RWPE2 (cell line): ENCODE measurements at regions not wholly inside any gene's neighbourhood (a gene's known extent, or its start where the extent isn't known, plus 50 kb on each side); places are given as distances from the start of the nearest gene placed in this dataset.

Experiments used
- ATAC-seq: fragments of 200-7000 bp; cut with Tn5 transposase; 3 replicates; pipeline ENCODE4 v1.9.1; 2021; ENCODE audit warnings: low read depth
- DNase-seq: peaks from one replicate; pipeline ENCODE4 v3.0.0-alpha.2; 2020; ENCODE audit warnings: low spot score
- H3K27ac ChIP-seq: fragments of 450-650 bp; 2 replicates; pipeline ENCODE4 v1.5.1; 2017; ENCODE audit warnings: mild to moderate bottlenecking; ENCODE audit not compliant: poor library complexity, severe bottlenecking
- H3K27me3 ChIP-seq: fragments of 250-450 bp; sonication (Bioruptor Pico); 2 replicates; pipeline ENCODE4 v1.5.1; 2021; ENCODE audit warnings: mild to moderate bottlenecking, moderate library complexity; ENCODE audit not compliant: insufficient read depth, poor library complexity, severe bottlenecking
- H3K36me3 ChIP-seq: fragments of 250-450 bp; sonication (Bioruptor Pico); 2 replicates; pipeline ENCODE4 v1.5.1; 2020; ENCODE audit warnings: low read depth, mild to moderate bottlenecking, moderate library complexity
- H3K4me1 ChIP-seq: fragments of 250-450 bp; sonication (Bioruptor Pico); 2 replicates; pipeline ENCODE4 v1.5.1; 2021; ENCODE audit warnings: mild to moderate bottlenecking, moderate library complexity; ENCODE audit not compliant: insufficient read depth, poor library complexity, severe bottlenecking
- H3K4me3 ChIP-seq: fragments of 250-450 bp; sonication (Bioruptor Pico); 2 replicates; pipeline ENCODE4 v1.5.1; 2021; ENCODE audit warnings: mild to moderate bottlenecking, moderate library complexity; ENCODE audit not compliant: severe bottlenecking
- H3K9me3 ChIP-seq: fragments of 250-450 bp; sonication (Bioruptor Pico); 2 replicates; pipeline ENCODE4 v1.5.1; 2021; ENCODE audit warnings: mild to moderate bottlenecking, moderate library complexity; ENCODE audit not compliant: severe bottlenecking
- CTCF ChIP-seq: fragments of 450-650 bp; IDR thresholded peaks from one replicate; pipeline ENCODE4 v1.5.1; 2017; ENCODE audit warnings: mild to moderate bottlenecking, moderate library complexity; ENCODE audit not compliant: poor library complexity, severe bottlenecking

DNA sequence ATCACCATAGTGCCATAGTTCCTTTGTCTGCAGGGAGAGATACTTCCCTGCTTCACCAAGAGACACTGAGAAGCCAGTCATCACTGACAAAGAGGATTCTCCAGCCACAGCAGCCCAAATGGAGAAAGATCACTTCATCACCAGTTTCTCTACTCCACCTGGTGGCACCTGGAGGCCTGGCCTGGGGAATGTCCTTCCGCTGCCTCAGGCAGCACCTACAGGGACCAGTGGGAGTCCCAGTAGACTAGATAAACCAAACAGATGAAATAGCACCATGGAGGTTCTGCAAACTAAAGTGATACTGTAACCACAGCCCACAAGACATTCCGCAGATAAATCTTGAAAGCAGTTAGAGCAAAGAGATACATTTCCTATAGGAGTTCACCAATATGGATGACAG lies 266.5 kb downstream of the C6orf118 start:
- no peaks in the 10 kb centered on the region for H3K36me3 ChIP-seq
- H3K9me3 ChIP-seq, result peaks cover 3% of the 10 kb centered on the region
- H3K4me1 ChIP-seq, result no peaks in the 10 kb centered on the region
- no peaks in the 10 kb centered on the region for H3K27me3 ChIP-seq
- DNase-seq (no peak), ATAC-seq (no peak)
- TF ChIP-seq CTCF, result no peak
- H3K27ac ChIP-seq, result no peak overlapping the region
- no peak overlapping the region for H3K4me3 ChIP-seq

DNA sequence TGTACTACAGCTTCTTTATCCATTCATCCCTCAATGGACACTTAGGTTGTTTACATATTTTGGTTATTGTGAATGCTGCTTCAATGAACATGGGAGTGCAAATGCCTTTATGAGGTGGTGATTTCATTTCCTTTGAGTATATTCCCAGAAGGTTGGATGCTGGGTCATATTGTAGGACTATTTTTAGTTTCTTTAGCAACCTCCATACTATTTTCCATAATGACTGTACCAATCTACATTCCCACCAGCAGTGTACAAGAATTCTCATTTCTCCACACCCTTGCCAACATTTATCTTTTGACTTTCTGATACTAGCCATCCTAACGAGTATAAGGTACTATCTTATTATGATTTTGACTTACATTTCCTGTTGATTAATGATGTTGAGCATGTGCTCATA lies 269.0 kb downstream of the C6orf118 start:
- no peaks in the 10 kb centered on the region for H3K36me3 ChIP-seq

GRCh38 chr6:165034271-165034741 lies 275.1 kb downstream of the C6orf118 start:
- no peak for TF ChIP-seq CTCF
- H3K27ac ChIP-seq, result no peak overlapping the region
- ATAC-seq (no peak), DNase-seq (no peak)
- H3K36me3 ChIP-seq, result no peaks in the 10 kb centered on the region
- H3K4me3 ChIP-seq, result no peak overlapping the region
- no peaks in the 10 kb centered on the region for H3K9me3 ChIP-seq
- no peaks in the 10 kb centered on the region for H3K27me3 ChIP-seq
- H3K4me1 ChIP-seq, result no peaks in the 10 kb centered on the region

More for the DNA sequence above, 269.0 kb downstream of the C6orf118 start:
- DNase-seq (no peak), ATAC-seq (no peak)
- TF ChIP-seq CTCF, result no peak
- no peak overlapping the region for H3K4me3 ChIP-seq
- H3K4me1 ChIP-seq, result no peaks in the 10 kb centered on the region
- H3K27me3 ChIP-seq, result no peaks in the 10 kb centered on the region
- H3K27ac ChIP-seq, result no peak overlapping the region
- no peaks in the 10 kb centered on the region for H3K9me3 ChIP-seq

GRCh38 chr6:165031502-165031901 lies 277.9 kb downstream of the C6orf118 start:
- DNase-seq (no peak), ATAC-seq (no peak)
- Histone ChIP-seq H3K9me3 (no peaks in the 10 kb centered on the region), H3K4me1 (no peaks in the 10 kb centered on the region), H3K36me3 (no peaks in the 10 kb centered on the region), H3K4me3 (no peak overlapping the region), H3K27ac (no peak overlapping the region), H3K27me3 (no peaks in the 10 kb centered on the region)
- TF ChIP-seq CTCF, result no peak

DNA sequence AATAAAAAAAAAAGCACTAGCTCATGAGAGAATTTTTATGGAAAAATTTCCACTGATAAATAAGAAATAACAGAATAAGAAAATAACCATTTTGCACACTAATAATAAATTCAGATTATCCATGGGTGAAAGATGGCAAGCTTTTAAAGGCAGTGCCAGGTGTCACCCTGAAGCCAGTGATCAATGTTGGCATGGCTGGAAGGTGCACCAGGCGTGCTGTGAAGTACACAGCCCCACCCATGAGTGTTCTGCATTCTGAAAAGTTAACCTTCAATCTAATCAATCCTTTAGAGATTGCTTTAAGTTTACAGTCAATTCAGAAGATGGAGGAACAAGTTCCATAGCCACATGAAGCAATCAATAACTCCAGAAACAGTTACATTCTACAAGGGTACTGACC lies 284.4 kb downstream of the C6orf118 start:
- no peak for TF ChIP-seq CTCF
- no peak for ATAC-seq
- Histone ChIP-seq H3K27ac (no peak overlapping the region), H3K27me3 (no peaks in the 10 kb centered on the region), H3K4me3 (no peak overlapping the region), H3K4me1 (no peaks in the 10 kb centered on the region), H3K36me3 (no peaks in the 10 kb centered on the region), H3K9me3 (no peaks in the 10 kb centered on the region)
- DNase-seq, result no peak
